Osteocyte (in vitro differentiated cells): ENCODE measurements at regions not wholly inside any gene's neighbourhood (a gene's known extent, or its start where the extent isn't known, plus 50 kb on each side); places are given as distances from the start of the nearest gene placed in this dataset.
A peak's percentile ranks its signal among the peaks of the same experiment; 100 is the strongest.

Experiments used
- DNase-seq: peaks from one replicate; pipeline ENCODE4 v3.0.0; 2021; ENCODE audit warnings: mixed read lengths; ENCODE audit not compliant: unreplicated experiment; ENCODE audit errors: extremely low spot score
- H3K27ac Mint-ChIP-seq: one replicate; pipeline ENCODE4 v1.8.0; 2021; ENCODE audit warnings: mild to moderate bottlenecking, mixed read lengths; ENCODE audit not compliant: unreplicated experiment
- H3K27me3 Mint-ChIP-seq: one replicate; pipeline ENCODE4 v1.8.0; 2021; ENCODE audit warnings: mixed read lengths; ENCODE audit not compliant: unreplicated experiment
- H3K36me3 Mint-ChIP-seq: one replicate; pipeline ENCODE4 v1.8.0; 2021; ENCODE audit warnings: mixed read lengths; ENCODE audit not compliant: unreplicated experiment
- H3K4me1 Mint-ChIP-seq: one replicate; pipeline ENCODE4 v1.8.0; 2021; ENCODE audit warnings: mixed read lengths; ENCODE audit not compliant: unreplicated experiment
- H3K4me3 Mint-ChIP-seq: one replicate; pipeline ENCODE4 v1.8.0; 2021; ENCODE audit warnings: mild to moderate bottlenecking, moderate library complexity, mixed read lengths; ENCODE audit not compliant: unreplicated experiment
- H3K9me3 Mint-ChIP-seq: one replicate; pipeline ENCODE4 v1.8.0; 2021; ENCODE audit warnings: mixed read lengths; ENCODE audit not compliant: unreplicated experiment
- CTCF ChIP-seq: fragments of 200-600 bp; sonication (generic); IDR thresholded peaks from 2 replicates; pipeline ENCODE4 v1.5.0; 2021; ENCODE audit warnings: antibody characterized with exemption, mild to moderate bottlenecking, moderate library complexity

GRCh38 chr5:5883146-5883545, 460.7 kb downstream of the ICE1 start:
- Mint-ChIP-seq H3K27ac (no peak overlapping the region), H3K4me3 (no peak overlapping the region), H3K36me3 (no peaks in the 10 kb centered on the region), H3K4me1 (no peaks in the 10 kb centered on the region), H3K9me3 (peaks cover 16% of the 10 kb centered on the region), H3K27me3 (no peaks in the 10 kb centered on the region)
- DNase-seq, result no peak
- no peak for TF ChIP-seq CTCF

DNA sequence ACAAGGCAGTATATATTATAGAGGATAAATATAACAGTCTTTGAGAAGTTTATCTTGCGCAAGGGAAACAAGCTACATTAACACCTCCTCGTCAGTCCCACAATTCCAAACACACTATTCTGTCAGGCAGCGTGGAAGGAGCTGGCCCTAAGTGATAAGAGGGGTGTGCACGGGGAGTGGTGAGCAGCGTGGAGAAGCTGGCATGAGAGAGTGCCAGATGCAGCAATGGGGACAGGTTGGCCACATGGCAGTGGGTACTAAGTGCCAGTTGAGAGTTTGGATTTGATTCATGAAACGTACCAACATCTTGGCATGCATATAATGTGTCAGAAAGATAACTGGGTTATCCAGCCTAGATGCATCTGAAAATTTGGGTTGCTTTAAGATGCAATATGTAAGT, 460.2 kb downstream of the ICE1 start:
- Mint-ChIP-seq H3K4me3 (no peak overlapping the region), H3K36me3 (no peaks in the 10 kb centered on the region), H3K4me1 (no peaks in the 10 kb centered on the region), H3K9me3 (peaks cover 19% of the 10 kb centered on the region), H3K27me3 (no peaks in the 10 kb centered on the region), H3K27ac (no peak overlapping the region)
- TF ChIP-seq CTCF, result no peak
- DNase-seq, result peak; percentile 46

GRCh38 chr5:5881294-5881693, 458.8 kb downstream of the ICE1 start:
- H3K27me3 Mint-ChIP-seq, result no peaks in the 10 kb centered on the region
- DNase-seq, result peak; percentile 77
- no peaks in the 10 kb centered on the region for H3K4me1 Mint-ChIP-seq
- peaks cover 19% of the 10 kb centered on the region for H3K9me3 Mint-ChIP-seq
- H3K36me3 Mint-ChIP-seq, result no peaks in the 10 kb centered on the region
- no peak for TF ChIP-seq CTCF
- H3K4me3 Mint-ChIP-seq, result no peak overlapping the region
- H3K27ac Mint-ChIP-seq, result no peak overlapping the region

- H3K27me3 Mint-ChIP-seq, result no peaks in the 10 kb centered on the region
- H3K36me3 Mint-ChIP-seq, result no peaks in the 10 kb centered on the region
- H3K4me3 Mint-ChIP-seq, result no peak overlapping the region
- H3K4me1 Mint-ChIP-seq, result no peaks in the 10 kb centered on the region
- DNase-seq, result no peak
- no peak for TF ChIP-seq CTCF
- peaks cover 16% of the 10 kb centered on the region for H3K9me3 Mint-ChIP-seq
- H3K27ac Mint-ChIP-seq, result no peak overlapping the region
These were observed 457.7 kb downstream of the ICE1 start for GRCh38 chr5:5880077-5880763.

DNA sequence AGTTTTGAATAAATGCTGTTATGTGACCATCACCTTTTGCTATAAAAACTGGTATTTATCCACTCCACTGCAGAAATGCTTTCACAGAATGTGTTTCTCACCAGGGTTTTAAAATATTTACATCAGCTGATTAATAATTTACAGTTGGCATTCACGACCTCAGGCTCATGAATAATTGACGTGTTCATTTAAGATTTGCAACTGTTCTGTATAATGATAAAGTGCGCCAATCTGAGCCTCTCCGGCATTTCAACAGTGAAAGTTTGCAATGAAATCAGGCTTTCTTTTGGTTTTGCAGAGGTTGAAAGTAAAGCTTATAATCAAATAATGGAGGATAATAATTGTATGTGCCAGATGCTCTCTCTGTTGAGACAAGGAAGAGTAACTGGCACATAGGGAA, 434.9 kb downstream of the ICE1 start:
- Mint-ChIP-seq H3K4me1 (no peaks in the 10 kb centered on the region), H3K27me3 (no peaks in the 10 kb centered on the region), H3K4me3 (no peak overlapping the region), H3K9me3 (peaks cover 20% of the 10 kb centered on the region), H3K36me3 (no peaks in the 10 kb centered on the region), H3K27ac (no peak overlapping the region)
- DNase-seq, result no peak
- TF ChIP-seq CTCF, result no peak
